ENCODE measurements at regions not wholly inside any gene's neighbourhood (a gene's known extent, or its start where the extent isn't known, plus 50 kb on each side); places are given as distances from the start of the nearest gene placed in this dataset.
"Not testable (repeated sequence)": the region's sequence is repeated elsewhere in the genome, so short reads cannot be mapped to it uniquely, and the experiment has no call there.

DNA sequence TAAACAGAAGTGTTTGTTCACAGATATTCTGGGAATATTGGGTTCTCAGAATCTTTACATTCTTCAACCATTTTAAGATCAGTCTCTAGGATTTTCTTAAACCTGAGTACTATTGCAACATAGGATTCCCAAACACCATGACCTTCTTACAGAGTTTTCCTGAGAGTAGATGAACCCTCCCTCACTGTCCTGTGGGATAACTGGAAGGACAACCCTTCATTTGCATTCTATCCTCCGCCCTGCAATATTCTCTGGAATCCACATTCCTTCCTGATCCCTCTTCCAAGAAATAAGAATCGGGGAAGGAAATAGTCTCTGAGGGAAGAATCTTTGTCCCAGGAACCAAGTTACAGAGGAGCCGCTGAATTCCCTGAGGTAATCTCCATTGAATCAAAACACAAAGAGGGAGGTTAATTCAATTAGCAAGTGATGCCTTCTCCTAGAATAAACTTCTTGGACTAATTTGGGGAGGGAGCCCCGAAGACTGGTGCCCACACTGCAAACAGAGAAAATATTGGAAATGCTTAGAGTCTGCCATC, 99.8 kb upstream of the MBIP start:
- Mint-ChIP-seq H3K9me3 (ENCODE audit: unreplicated experiment) (no peaks in the 10 kb centered on the region), H3K4me1 (ENCODE audit: low read depth, unreplicated experiment) (peaks cover 9% of the 10 kb centered on the region), H3K4me3 (ENCODE audit: unreplicated experiment) (no peak overlapping the region), H3K27ac (ENCODE audit: unreplicated experiment) (no peak overlapping the region), H3K36me3 (ENCODE audit: insufficient read depth, unreplicated experiment) (no peaks in the 10 kb centered on the region), H3K27me3 (ENCODE audit: insufficient read depth, unreplicated experiment) (no peaks in the 10 kb centered on the region)
- Histone ChIP-seq H3K36me3 (ENCODE audit: control insufficient read depth, insufficient read depth, low read length) (no peaks in the 10 kb centered on the region), H3K4me3 (ENCODE audit: low read depth, low read length) (no peak overlapping the region), H3K9me3 (no peaks in the 10 kb centered on the region), H3K27me3 (replicated peaks; ENCODE audit: control insufficient read depth, insufficient read depth, low read length) (no peaks in the 10 kb centered on the region), H3K4me1 (no peaks in the 10 kb centered on the region)
- TF ChIP-seq, protein P1, sequence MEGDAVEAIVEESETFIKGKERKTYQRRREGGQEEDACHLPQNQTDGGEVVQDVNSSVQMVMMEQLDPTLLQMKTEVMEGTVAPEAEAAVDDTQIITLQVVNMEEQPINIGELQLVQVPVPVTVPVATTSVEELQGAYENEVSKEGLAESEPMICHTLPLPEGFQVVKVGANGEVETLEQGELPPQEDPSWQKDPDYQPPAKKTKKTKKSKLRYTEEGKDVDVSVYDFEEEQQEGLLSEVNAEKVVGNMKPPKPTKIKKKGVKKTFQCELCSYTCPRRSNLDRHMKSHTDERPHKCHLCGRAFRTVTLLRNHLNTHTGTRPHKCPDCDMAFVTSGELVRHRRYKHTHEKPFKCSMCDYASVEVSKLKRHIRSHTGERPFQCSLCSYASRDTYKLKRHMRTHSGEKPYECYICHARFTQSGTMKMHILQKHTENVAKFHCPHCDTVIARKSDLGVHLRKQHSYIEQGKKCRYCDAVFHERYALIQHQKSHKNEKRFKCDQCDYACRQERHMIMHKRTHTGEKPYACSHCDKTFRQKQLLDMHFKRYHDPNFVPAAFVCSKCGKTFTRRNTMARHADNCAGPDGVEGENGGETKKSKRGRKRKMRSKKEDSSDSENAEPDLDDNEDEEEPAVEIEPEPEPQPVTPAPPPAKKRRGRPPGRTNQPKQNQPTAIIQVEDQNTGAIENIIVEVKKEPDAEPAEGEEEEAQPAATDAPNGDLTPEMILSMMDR (IDR thresholded peaks at IDR 0.05; ENCODE audit: insufficient read depth in 1 of 2, low read depth in 1 of 2, low read length in 1 of 2, severe bottlenecking in 1 of 2, unreplicated experiment in 1 of 2), result no peak
- CTCF ChIA-PET, result no interaction called here
- DNase-seq, result no peak
- POLR2A ChIA-PET, result no interaction called here
- intact Hi-C loops (cut with micrococcal nuclease; ENCODE audit: unreplicated experiment), result no loop called here
- BruUV-seq (replicated peaks), result no TSS peak

DNA sequence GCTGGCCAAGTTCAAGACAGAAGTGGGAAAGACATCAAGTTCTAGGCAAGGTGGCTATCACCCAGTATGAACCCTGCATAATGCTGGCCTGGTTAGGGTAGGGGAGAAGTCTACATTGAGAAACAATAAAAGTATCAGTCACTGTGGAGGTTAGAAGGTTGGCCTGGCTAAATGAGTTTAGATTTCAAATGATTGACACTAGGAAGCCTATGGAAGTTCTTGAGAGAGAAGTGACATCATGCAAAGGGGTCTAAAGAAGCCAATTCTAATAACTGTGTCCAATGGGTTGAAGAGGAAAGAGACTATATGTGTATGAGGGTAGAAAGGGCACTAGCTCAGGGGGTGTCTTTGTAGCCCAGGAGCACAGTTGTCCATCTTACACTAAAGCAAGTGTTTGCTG, 98.5 kb upstream of the MBIP start:
- Histone ChIP-seq H3K27me3 (replicated peaks; ENCODE audit: control insufficient read depth, insufficient read depth, low read length) (no peaks in the 10 kb centered on the region), H3K4me3 (ENCODE audit: low read depth, low read length) (no peak overlapping the region), H3K36me3 (ENCODE audit: control insufficient read depth, insufficient read depth, low read length) (no peaks in the 10 kb centered on the region), H3K4me1 (no peaks in the 10 kb centered on the region), H3K9me3 (no peaks in the 10 kb centered on the region)
- DNase-seq, result no peak
- H3K4me1 Mint-ChIP-seq (ENCODE audit: low read depth, unreplicated experiment), result peaks cover 9% of the 10 kb centered on the region
- H3K4me3 Mint-ChIP-seq (ENCODE audit: unreplicated experiment), result no peak overlapping the region
- H3K27me3 Mint-ChIP-seq (ENCODE audit: insufficient read depth, unreplicated experiment), result no peaks in the 10 kb centered on the region
- H3K27ac Mint-ChIP-seq (ENCODE audit: unreplicated experiment), result no peak overlapping the region
- H3K9me3 Mint-ChIP-seq (ENCODE audit: unreplicated experiment), result peaks cover 6% of the 10 kb centered on the region
- ChIA-PET CTCF (no interaction called here), POLR2A (no interaction called here)
- no TSS peak for BruUV-seq (replicated peaks)
- intact Hi-C loops (cut with micrococcal nuclease; ENCODE audit: unreplicated experiment), result no loop called here
- H3K36me3 Mint-ChIP-seq (ENCODE audit: insufficient read depth, unreplicated experiment), result no peaks in the 10 kb centered on the region
- TF ChIP-seq, protein P1 (IDR thresholded peaks at IDR 0.05; ENCODE audit: insufficient read depth in 1 of 2, low read depth in 1 of 2, low read length in 1 of 2, severe bottlenecking in 1 of 2, unreplicated experiment in 1 of 2), result no peak

- H3K4me3 Mint-ChIP-seq (ENCODE audit: unreplicated experiment); H3K27me3 Mint-ChIP-seq (ENCODE audit: insufficient read depth, unreplicated experiment); H3K36me3 Mint-ChIP-seq (ENCODE audit: insufficient read depth, unreplicated experiment); H3K36me3 ChIP-seq (ENCODE audit: control insufficient read depth, insufficient read depth, low read length); CTCF ChIA-PET; DNase-seq; POLR2A ChIA-PET; H3K4me1 ChIP-seq; H3K4me3 ChIP-seq (ENCODE audit: low read depth, low read length); H3K4me1 Mint-ChIP-seq (ENCODE audit: low read depth, unreplicated experiment); BruUV-seq (replicated peaks); H3K27me3 ChIP-seq (replicated peaks; ENCODE audit: control insufficient read depth, insufficient read depth, low read length); H3K27ac Mint-ChIP-seq (ENCODE audit: unreplicated experiment); intact Hi-C loops (cut with micrococcal nuclease; ENCODE audit: unreplicated experiment); H3K9me3 ChIP-seq: not testable (repeated sequence)
- peaks cover 16% of the 10 kb centered on the region for H3K9me3 Mint-ChIP-seq (ENCODE audit: unreplicated experiment)
These were observed 91.5 kb upstream of the MBIP start for GRCh38 chr14:36411951-36412350.

GRCh38 chr14:36408388-36408787, 88.0 kb upstream of the MBIP start:
- Histone ChIP-seq H3K36me3 (ENCODE audit: control insufficient read depth, insufficient read depth, low read length) (no peaks in the 10 kb centered on the region), H3K4me3 (ENCODE audit: low read depth, low read length) (no peak overlapping the region), H3K9me3 (no peaks in the 10 kb centered on the region), H3K4me1 (no peaks in the 10 kb centered on the region), H3K27me3 (replicated peaks; ENCODE audit: control insufficient read depth, insufficient read depth, low read length) (no peaks in the 10 kb centered on the region; the same call in 1 of the 2 replicates)
- Mint-ChIP-seq H3K4me3 (ENCODE audit: unreplicated experiment) (no peak overlapping the region), H3K9me3 (ENCODE audit: unreplicated experiment) (peaks cover 9% of the 10 kb centered on the region), H3K27me3 (ENCODE audit: insufficient read depth, unreplicated experiment) (peaks cover 2% of the 10 kb centered on the region), H3K4me1 (ENCODE audit: low read depth, unreplicated experiment) (no peaks in the 10 kb centered on the region), H3K36me3 (ENCODE audit: insufficient read depth, unreplicated experiment) (no peaks in the 10 kb centered on the region), H3K27ac (ENCODE audit: unreplicated experiment) (no peak overlapping the region)
- ChIA-PET CTCF (interaction anchor here (0.6 kb wide), 1 partner anchor 123 kb away, joined by 3 read pairs; no protein-coding TSS in a partner anchor), POLR2A (no interaction called here)
- no peak for DNase-seq
- TF ChIP-seq, protein P1 (IDR thresholded peaks at IDR 0.05; ENCODE audit: insufficient read depth in 1 of 2, low read depth in 1 of 2, low read length in 1 of 2, severe bottlenecking in 1 of 2, unreplicated experiment in 1 of 2), result no peak
- no TSS peak for BruUV-seq (replicated peaks)
- intact Hi-C loops (cut with micrococcal nuclease; ENCODE audit: unreplicated experiment), result no loop called here

Measured in Caco-2 (cell line).